Fibroblast of mammary gland (primary cell): ENCODE measurements at regions not wholly inside any gene's neighbourhood (a gene's known extent, or its start where the extent isn't known, plus 50 kb on each side); places are given as distances from the start of the nearest gene placed in this dataset.

Experiments used
- DNase-seq: peaks from one replicate; pipeline ENCODE4 v3.0.0-alpha.2; 2010; ENCODE audit warnings: low read depth
- H3K4me3 ChIP-seq: 2 replicates; pipeline ENCODE4 v1.5.1; 2011; ENCODE audit warnings: low read depth, mild to moderate bottlenecking, low read length, moderate library complexity; ENCODE audit not compliant: control insufficient read depth
- TF ChIP-seq, protein P1 (sequence below): conservative IDR thresholded peaks from 2 replicates; pipeline ENCODE4 v1.5.1; 2011; ENCODE audit warnings: low read depth, low read length, inconsistent platforms; ENCODE audit not compliant: control insufficient read depth, insufficient read depth

DNA sequence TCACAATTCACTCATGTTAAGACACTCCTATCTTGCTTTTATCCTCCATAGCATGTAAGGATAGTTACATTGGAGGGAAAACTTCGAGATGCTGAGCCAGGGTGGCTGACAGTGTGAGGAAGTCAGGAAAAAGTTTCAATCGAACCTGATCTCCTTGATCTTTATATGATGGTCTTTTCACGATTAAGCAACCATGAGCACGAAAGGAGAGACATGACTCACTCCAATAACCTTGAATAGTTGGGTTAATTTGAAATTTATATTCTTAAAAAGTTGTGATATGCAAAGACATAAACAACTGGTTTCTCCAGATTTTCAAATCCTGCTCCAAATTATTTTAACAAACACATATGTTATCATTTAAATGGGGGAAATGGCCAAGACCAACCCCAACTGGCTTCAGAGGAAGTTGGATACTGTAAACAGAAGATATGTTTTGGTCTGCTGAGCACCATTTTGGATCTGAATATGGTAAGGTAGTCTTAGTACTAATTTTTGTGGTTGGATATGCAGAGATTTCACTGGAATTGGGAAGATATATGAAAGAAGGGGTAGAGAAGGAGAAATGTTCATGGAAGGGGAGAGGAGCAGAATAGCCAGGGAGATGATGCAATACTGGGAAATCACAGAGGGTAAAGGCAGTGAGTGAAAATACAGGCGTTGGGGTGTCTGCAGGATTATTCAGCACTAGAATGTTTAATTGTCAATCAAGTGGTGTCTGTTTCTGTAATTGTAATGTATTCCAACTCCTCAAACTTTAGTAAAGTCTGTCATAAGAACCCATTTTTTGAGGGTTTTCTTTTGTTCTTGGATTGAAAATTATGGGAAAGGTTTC, 185.2 kb upstream of the SLC38A2 start:
- peak; percentile 73 for DNase-seq

DNA sequence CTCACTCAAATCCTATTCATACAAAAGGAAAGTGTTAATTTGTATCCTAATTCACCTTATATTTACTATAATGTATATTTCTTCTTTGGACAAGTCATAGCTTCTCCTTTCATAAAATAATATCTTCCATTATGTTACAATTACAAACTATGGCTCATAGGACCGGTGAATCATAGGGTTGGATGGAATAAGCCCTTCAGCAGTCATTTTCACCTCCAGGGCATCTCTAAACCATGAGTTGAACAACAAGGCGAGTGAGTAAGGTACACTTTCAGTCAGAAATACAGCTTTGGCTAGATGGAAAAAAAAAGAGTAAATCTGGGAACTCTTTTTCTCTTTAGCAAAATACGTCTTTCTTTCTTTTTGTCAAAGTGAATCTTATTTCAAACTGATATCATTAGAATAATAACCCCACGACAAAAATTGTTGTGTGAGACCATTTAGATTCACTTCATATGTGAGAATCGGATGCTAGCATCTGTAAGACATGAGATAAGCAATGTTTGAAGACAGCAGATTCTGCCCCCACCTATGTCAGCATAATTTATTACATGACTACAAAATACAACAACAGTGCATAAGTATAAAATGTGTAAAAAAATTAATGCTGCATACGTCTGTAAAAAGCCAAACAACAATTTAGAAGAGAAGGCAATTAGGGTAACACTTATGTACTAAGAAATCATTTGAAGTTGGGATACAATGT, 184.4 kb upstream of the SLC38A2 start:
- TF ChIP-seq, protein P1, sequence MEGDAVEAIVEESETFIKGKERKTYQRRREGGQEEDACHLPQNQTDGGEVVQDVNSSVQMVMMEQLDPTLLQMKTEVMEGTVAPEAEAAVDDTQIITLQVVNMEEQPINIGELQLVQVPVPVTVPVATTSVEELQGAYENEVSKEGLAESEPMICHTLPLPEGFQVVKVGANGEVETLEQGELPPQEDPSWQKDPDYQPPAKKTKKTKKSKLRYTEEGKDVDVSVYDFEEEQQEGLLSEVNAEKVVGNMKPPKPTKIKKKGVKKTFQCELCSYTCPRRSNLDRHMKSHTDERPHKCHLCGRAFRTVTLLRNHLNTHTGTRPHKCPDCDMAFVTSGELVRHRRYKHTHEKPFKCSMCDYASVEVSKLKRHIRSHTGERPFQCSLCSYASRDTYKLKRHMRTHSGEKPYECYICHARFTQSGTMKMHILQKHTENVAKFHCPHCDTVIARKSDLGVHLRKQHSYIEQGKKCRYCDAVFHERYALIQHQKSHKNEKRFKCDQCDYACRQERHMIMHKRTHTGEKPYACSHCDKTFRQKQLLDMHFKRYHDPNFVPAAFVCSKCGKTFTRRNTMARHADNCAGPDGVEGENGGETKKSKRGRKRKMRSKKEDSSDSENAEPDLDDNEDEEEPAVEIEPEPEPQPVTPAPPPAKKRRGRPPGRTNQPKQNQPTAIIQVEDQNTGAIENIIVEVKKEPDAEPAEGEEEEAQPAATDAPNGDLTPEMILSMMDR = peak; percentile 11
- DNase-seq = peak; percentile 96
- no peak overlapping the region for H3K4me3 ChIP-seq

More for the DNA sequence above, 185.2 kb upstream of the SLC38A2 start:
- H3K4me3 ChIP-seq = no peak overlapping the region
- TF ChIP-seq, protein P1 = no peak

DNA sequence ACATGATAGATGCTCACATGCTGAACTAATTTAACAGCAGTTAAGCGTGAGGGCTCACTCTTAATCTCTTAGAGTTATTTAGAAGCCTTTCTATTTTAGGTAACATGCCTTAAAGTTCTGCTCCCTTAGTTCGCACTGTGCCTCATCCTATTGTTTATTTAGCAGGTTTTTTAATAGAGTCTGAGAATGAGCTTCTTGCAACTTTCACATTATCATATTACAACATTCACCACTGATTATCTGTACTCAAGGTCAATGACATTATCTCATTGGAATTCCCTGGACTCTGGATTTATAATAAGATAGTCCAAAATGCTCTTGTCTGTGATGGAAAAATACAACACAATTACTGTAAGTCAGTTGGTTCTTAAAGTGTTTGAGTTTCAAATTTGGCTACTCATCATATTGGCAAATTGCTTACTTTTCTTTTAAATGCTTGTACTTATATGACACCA, 183.6 kb upstream of the SLC38A2 start:
- TF ChIP-seq, protein P1 = no peak
- peak; percentile 99 for DNase-seq
- H3K4me3 ChIP-seq = no peak overlapping the region

DNA sequence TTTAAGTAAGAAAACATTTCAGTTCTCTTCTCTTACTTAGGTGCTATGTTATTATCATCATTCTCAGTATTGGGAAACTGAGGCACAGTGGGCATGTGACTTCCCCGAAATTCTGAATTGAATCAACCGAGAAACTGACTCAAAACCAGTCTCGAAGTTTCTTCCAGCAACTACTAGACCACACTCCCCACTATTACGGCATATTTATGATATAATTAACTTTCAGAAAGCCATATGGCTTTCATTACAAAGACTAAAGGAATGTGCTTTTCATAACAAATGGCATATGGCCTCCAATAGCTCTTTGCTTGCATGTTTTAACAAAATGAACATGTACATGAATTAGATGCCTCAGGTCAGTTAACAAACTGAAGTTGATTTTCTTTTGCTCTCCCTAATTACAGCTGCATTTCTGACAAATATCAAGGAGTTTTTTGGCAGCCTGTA, 182.9 kb upstream of the SLC38A2 start:
- DNase-seq = peak; percentile 94
- TF ChIP-seq, protein P1 = no peak
- H3K4me3 ChIP-seq = peak overlapping the region; percentile 15

DNA sequence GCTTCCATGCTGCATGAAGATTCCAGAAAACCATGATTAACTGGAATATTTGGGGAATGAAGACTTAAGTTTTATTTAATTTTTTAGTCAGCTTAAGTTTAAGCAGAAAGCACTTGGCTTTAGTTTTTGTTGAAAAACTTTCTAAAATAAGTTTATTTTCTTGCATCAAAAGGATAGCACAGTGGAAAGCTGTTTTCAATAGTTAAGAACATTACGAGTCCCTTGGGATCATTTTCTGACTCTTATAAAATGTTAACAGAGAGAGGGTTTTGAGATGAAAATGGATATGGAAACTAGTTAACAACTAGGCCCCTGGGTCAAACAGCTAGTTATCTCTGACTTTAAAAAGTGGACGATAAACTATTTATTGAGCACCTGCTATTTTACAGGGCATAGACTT, 181.9 kb upstream of the SLC38A2 start:
- TF ChIP-seq, protein P1 = no peak
- no peak overlapping the region for H3K4me3 ChIP-seq
- DNase-seq = peak; percentile 76

DNA sequence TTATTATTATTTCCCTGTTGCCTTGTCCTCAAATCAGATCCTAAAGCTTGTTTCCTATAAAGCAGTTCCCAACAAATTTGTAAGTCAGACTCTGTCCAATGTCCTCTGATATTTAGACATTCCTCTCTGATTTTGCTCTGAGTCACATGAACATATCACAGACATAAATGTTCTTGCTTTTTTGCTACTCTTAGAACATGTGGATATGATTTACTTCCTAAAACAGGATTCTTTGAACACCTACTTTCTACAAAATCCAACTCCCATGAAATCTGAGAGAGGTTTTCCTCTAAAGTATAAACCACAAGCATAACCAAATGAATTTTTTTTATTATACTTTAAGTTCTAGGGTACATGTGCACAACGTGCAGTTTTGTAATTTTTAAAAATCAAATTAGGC, 181.3 kb upstream of the SLC38A2 start:
- TF ChIP-seq, protein P1 = no peak
- DNase-seq = peak; percentile 87
- H3K4me3 ChIP-seq = no peak overlapping the region
